Sigmoid colon (tissue), 6 donors: ENCODE measurements at regions not wholly inside any gene's neighbourhood (a gene's known extent, or its start where the extent isn't known, plus 50 kb on each side); places are given as distances from the start of the nearest gene placed in this dataset.

ENCODE experiments used
- DNase-seq: peaks from one replicate; pipeline ENCODE4 v3.0.0-alpha.2; 2019
- H3K27ac ChIP-seq, 4 donors: fragments of 200-600 bp; sonication (generic); one replicate each; pipeline ENCODE4 v1.5.1; 2016 to 2019; ENCODE audit warnings: mild to moderate bottlenecking in 1 of 4
- H3K27me3 ChIP-seq, 3 donors: fragments of 200-600 bp; sonication (generic); one replicate each; pipeline ENCODE4 v1.5.1; 2019; ENCODE audit warnings: mild to moderate bottlenecking in 1 of 3
- H3K36me3 ChIP-seq, 4 donors: fragments of 200-600 bp; sonication (generic); one replicate each; pipeline ENCODE4 v1.5.1; 2016 to 2019
- H3K4me1 ChIP-seq, 4 donors: fragments of 200-600 bp; sonication (generic); one replicate each; pipeline ENCODE4 v1.5.1; 2017 to 2019
- H3K4me3 ChIP-seq, 4 donors: fragments of 200-600 bp; sonication (generic); one replicate each; pipeline ENCODE4 v1.5.1; 2017 to 2019; ENCODE audit warnings: mild to moderate bottlenecking in 2 of 4, moderate library complexity in 1 of 4
- H3K9me3 ChIP-seq, 4 donors: fragments of 200-600 bp in 3 of 4; sonication (generic) in 3 of 4; one replicate each; pipeline versions ENCODE4 v1.5.1 to v1.6.1; 2013 to 2019
- EP300 ChIP-seq, 4 donors: sonication (generic); formaldehyde crosslinking; IDR thresholded peaks; one replicate each; pipeline ENCODE4 v1.6.1; 2017; ENCODE audit warnings: antibody characterized with exemption in 4 of 4
- POLR2A ChIP-seq, 2 donors: fragments of 450-650 bp; IDR thresholded peaks; one replicate each; pipeline ENCODE4 v1.6.1; 2016; ENCODE audit warnings: antibody characterized with exemption in 2 of 2, mild to moderate bottlenecking in 2 of 2, moderate library complexity in 2 of 2
- POLR2AphosphoS5 ChIP-seq, 4 donors: sonication (generic); formaldehyde crosslinking; IDR thresholded peaks; one replicate each; pipeline ENCODE4 v1.6.1; 2017; ENCODE audit warnings: antibody characterized with exemption in 4 of 4
- WGBS, 2 donors: extraction: QIAGEN DNeasy Blood & Tissue Kit; methylation state at CpG; one replicate each; pipeline ENCODE4 v1.1.7; 2013; 5-methylcytosine and 5-hydroxymethylcytosine counted together
- intact Hi-C: fragments of 100-400 bp; cut with DNase I; formaldehyde crosslinking; loops from one replicate; pipeline ENCODE4 v1.15.1; 2023
- TF ChIP-seq, protein P1 (sequence below), 4 experiments: fragments of 450-650 bp in 3 of 4; fragments of 200-600 bp in 1 of 4; IDR thresholded peaks; one replicate each; pipeline ENCODE4 v1.5.1; 2016 to 2019; ENCODE audit warnings: antibody characterized with exemption in 4 of 4, mild to moderate bottlenecking in 3 of 4, moderate library complexity in 2 of 4
- donor health status: healthy with polysubstance abuse.
- donor health status: healthy.

DNA sequence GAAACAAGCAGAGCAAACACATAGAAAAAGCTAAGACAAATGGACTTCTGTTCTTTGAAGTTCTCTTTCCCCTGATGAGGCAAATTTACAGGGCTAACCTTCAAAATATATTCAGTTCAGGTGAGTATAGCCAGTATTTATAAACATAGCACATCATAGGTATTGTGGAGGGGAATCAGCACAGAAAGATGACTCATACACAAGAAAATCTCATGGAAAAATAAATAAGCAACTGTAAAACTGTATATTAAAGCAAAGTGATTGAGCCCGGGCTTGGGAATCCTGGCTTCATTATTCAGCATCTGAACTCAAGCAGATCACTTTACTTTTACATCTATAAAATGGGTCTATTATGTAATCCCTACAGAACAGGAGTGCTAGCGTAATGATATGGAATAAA is 173.5 kb upstream of the PAPPA start:
- intact Hi-C loops, result no loop called here
- 52 to 78% methylated on average over 2 of the region's 2 CpGs for WGBS, 2 donors
- no peak for DNase-seq

DNA sequence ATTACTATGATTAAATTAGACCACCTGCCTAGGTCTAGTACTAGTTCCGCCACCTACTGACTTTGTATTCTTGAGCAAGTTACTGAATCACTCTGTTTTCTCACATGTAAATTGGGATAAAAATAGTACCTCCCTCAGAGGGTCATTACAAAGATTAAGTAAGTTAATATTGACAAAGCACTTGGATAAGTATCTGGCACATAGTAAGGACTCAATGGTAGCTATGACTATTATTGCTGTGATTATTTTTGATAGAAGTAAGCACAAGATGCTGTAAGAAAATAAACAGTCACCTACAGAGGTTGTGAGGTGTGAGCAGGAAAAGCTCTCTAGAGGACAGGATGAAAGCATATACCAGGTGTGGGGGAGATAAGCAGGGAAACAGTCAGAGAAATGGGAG is 173.1 kb upstream of the PAPPA start:
- intact Hi-C loops, result no loop called here
- no peak for TF ChIP-seq POLR2A (IDR thresholded peaks at IDR 0.05)
- TF ChIP-seq, protein P1, sequence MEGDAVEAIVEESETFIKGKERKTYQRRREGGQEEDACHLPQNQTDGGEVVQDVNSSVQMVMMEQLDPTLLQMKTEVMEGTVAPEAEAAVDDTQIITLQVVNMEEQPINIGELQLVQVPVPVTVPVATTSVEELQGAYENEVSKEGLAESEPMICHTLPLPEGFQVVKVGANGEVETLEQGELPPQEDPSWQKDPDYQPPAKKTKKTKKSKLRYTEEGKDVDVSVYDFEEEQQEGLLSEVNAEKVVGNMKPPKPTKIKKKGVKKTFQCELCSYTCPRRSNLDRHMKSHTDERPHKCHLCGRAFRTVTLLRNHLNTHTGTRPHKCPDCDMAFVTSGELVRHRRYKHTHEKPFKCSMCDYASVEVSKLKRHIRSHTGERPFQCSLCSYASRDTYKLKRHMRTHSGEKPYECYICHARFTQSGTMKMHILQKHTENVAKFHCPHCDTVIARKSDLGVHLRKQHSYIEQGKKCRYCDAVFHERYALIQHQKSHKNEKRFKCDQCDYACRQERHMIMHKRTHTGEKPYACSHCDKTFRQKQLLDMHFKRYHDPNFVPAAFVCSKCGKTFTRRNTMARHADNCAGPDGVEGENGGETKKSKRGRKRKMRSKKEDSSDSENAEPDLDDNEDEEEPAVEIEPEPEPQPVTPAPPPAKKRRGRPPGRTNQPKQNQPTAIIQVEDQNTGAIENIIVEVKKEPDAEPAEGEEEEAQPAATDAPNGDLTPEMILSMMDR (IDR thresholded peaks at IDR 0.05), result no peak
- TF ChIP-seq EP300 (IDR thresholded peaks at IDR 0.05), result no peak
- TF ChIP-seq POLR2AphosphoS5 (IDR thresholded peaks at IDR 0.05), result no peak
- Histone ChIP-seq H3K27me3 (no peaks in the 10 kb centered on the region), H3K4me1 (no peaks in the 10 kb centered on the region), H3K27ac (no peak overlapping the region), H3K9me3 (no peaks in the 10 kb centered on the region), H3K4me3 (no peak overlapping the region), H3K36me3 (no peaks in the 10 kb centered on the region)
- 88 to 91% methylated on average over 1 of the region's 1 CpG for WGBS, 2 donors
- no peak for DNase-seq

More for the DNA sequence above, 173.5 kb upstream of the PAPPA start:
- Histone ChIP-seq H3K36me3 (no peaks in the 10 kb centered on the region), H3K9me3 (no peaks in the 10 kb centered on the region), H3K4me3 (no peak overlapping the region), H3K27ac (no peak overlapping the region), H3K27me3 (no peaks in the 10 kb centered on the region), H3K4me1 (no peaks in the 10 kb centered on the region)
- no peak for TF ChIP-seq EP300 (IDR thresholded peaks at IDR 0.05)
- no peak for TF ChIP-seq POLR2A (IDR thresholded peaks at IDR 0.05)
- TF ChIP-seq, protein P1 (IDR thresholded peaks at IDR 0.05), result no peak
- no peak for TF ChIP-seq POLR2AphosphoS5 (IDR thresholded peaks at IDR 0.05)

DNA sequence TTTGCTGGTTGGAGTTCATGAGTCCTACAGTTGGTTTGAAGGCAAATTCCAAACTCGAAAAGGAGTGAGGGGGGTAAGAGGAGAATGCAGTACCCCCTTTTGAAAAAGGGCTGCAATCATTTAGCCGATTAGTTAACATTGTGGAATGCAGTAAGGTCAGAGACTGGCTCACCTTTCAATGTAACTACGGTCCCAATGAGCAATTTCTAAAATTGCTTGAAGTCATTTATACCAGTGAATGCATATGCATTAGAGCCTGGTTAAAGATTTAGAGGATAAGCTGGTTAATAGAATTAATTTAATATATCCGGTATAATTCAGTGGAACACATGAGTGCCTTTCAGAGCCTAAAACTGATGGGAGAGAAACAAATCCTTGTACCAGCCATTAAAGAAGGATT is 172.6 kb upstream of the PAPPA start:
- intact Hi-C loops, result no loop called here
- H3K36me3 ChIP-seq, result no peaks in the 10 kb centered on the region
- no peaks in the 10 kb centered on the region for H3K27me3 ChIP-seq
- no peaks in the 10 kb centered on the region for H3K4me1 ChIP-seq
- no peak overlapping the region for H3K27ac ChIP-seq
- H3K4me3 ChIP-seq, result no peak overlapping the region
- no peaks in the 10 kb centered on the region for H3K9me3 ChIP-seq
- WGBS, 2 donors, result 84 to 88% methylated on average over 4 of the region's 4 CpGs
- no peak for DNase-seq
- TF ChIP-seq, protein P1 (IDR thresholded peaks at IDR 0.05), result no peak
- no peak for TF ChIP-seq POLR2A (IDR thresholded peaks at IDR 0.05)
- no peak for TF ChIP-seq EP300 (IDR thresholded peaks at IDR 0.05)
- TF ChIP-seq POLR2AphosphoS5 (IDR thresholded peaks at IDR 0.05), result no peak

DNA sequence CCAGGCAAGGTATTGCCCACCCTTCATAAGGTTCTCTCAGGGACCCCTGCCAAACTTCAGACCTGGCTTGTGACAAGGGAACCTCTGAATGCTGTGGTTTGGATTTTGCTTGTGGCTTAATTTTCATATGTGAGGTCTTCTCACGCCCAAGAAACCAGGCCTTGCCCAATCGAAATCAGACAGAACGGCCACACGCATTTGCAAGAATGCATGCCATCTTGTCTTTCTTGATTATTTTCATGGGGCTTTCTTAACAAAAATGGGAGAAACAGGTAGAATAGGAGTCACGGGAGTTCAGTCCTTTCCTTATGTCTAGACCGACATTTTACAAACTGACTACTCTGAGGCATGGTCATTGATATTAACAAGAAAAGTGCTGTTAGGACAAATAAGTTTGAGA is 170.2 kb upstream of the PAPPA start:
- Histone ChIP-seq H3K9me3 (no peaks in the 10 kb centered on the region), H3K27ac (no peak overlapping the region), H3K27me3 (no peaks in the 10 kb centered on the region), H3K4me1 (no peaks in the 10 kb centered on the region), H3K4me3 (no peak overlapping the region), H3K36me3 (no peaks in the 10 kb centered on the region)
- intact Hi-C loops, result no loop called here
- TF ChIP-seq, protein P1 (IDR thresholded peaks at IDR 0.05), result no peak
- no peak for TF ChIP-seq POLR2AphosphoS5 (IDR thresholded peaks at IDR 0.05)
- no peak for TF ChIP-seq POLR2A (IDR thresholded peaks at IDR 0.05)
- TF ChIP-seq EP300 (IDR thresholded peaks at IDR 0.05), result no peak
- no peak for DNase-seq
- WGBS, 2 donors, result 92 to 94% methylated on average over 6 of the region's 6 CpGs

DNA sequence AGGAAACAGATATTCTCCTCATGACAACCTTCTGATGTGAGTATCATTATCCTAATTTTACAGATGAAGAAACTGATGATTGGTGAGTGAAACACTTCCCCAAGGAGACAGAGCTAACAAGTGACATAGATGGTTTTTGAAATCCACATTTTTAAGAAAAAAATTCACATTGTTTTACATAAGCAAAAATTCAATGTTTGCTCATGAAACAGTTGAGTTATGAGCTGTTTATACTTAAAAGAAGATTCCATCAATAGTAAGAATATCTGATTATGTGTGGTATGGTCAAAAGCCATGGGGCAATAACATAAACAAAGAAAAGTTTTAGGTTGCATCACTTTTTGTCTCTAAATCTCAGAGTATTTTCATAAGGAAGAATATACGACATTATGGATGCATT is 167.9 kb upstream of the PAPPA start:
- WGBS, 2 donors, result 92 to 93% methylated on average over 1 of the region's 1 CpG
- intact Hi-C loops, result no loop called here
- Histone ChIP-seq H3K27ac (no peak overlapping the region), H3K4me1 (no peaks in the 10 kb centered on the region), H3K4me3 (no peak overlapping the region), H3K36me3 (no peaks in the 10 kb centered on the region), H3K27me3 (no peaks in the 10 kb centered on the region), H3K9me3 (no peaks in the 10 kb centered on the region)
- no peak for DNase-seq
- no peak for TF ChIP-seq POLR2A (IDR thresholded peaks at IDR 0.05)
- TF ChIP-seq POLR2AphosphoS5 (IDR thresholded peaks at IDR 0.05), result no peak
- TF ChIP-seq, protein P1 (IDR thresholded peaks at IDR 0.05), result no peak
- TF ChIP-seq EP300 (IDR thresholded peaks at IDR 0.05), result no peak
